ENCODE measurements at regions not wholly inside any gene's neighbourhood (a gene's known extent, or its start where the extent isn't known, plus 50 kb on each side); places are given as distances from the start of the nearest gene placed in this dataset.

GRCh38 chr4:15231265-15232091 is 196.4 kb upstream of the C1QTNF7 start:
- DNase-seq (ENCODE audit: low read depth, low spot score) (peak; percentile 16), FAIRE-seq (peak; percentile 61), ATAC-seq (peak; percentile 97)
- ChIA-PET CTCF (interaction anchor here (1.0 to 5.1 kb wide), 7 partner anchors 11 to 1577 kb away, joined by 3 to 41 read pairs (median 4); no protein-coding TSS in a partner anchor), SMC1A (ENCODE audit: uncharacterized antibody, unreplicated experiment) (interaction anchor here (0.7 to 2.5 kb wide), 5 partner anchors 22 to 226 kb away, joined by 3 to 10 read pairs (median 4); no protein-coding TSS in a partner anchor), POLR2A (no interaction called here), RAD21 (ENCODE audit: unreplicated experiment) (interaction anchor here (0.7 to 1.5 kb wide), 2 partner anchors 165 to 226 kb away, joined by 4 to 6 read pairs; no protein-coding TSS in a partner anchor)
- Histone ChIP-seq H3K9ac (ENCODE audit: control insufficient read depth, insufficient read depth, low read length) (no peak overlapping the region), H2AFZ (ENCODE audit: control insufficient read depth, low read depth, low read length) (no peak overlapping the region), H3K4me2 (ENCODE audit: control insufficient read depth, insufficient read depth) (no peak overlapping the region), H4K20me1 (ENCODE audit: control insufficient read depth, insufficient read depth) (no peaks in the 10 kb centered on the region), H3K27ac (ENCODE audit: control insufficient read depth, insufficient read depth) (no peak overlapping the region), H3K9me3 (replicated peaks; ENCODE audit: control insufficient read depth, insufficient read depth, low read length) (no peaks in the 10 kb centered on the region), H3K4me3 (no peak overlapping the region), H3K4me1 (ENCODE audit: control insufficient read depth, insufficient read depth, low read length) (peaks cover 11% of the 10 kb centered on the region), H3K36me3 (ENCODE audit: control insufficient read depth in 2 of 2, insufficient read depth in 2 of 2, low read length in 1 of 2) (no peaks in the 10 kb centered on the region), H3K79me2 (ENCODE audit: control insufficient read depth, insufficient read depth, low read length) (no peaks in the 10 kb centered on the region), H3K27me3 (replicated peaks in 1 of 2; ENCODE audit: control insufficient read depth in 2 of 2, insufficient read depth in 2 of 2, low read length in 1 of 2) (no peaks in the 10 kb centered on the region; a peak in 1 of 4 replicates)
- in situ Hi-C loops (cut with MboI), result loop anchor here (5.0 to 25.0 kb wide), 2 partner anchors 226 to 731 kb away; partner anchors contain the start of gene FGFBP2
- 57% methylated on average over 8 of the region's 8 CpGs for WGBS (ENCODE audit: insufficient coverage, insufficient replicate concordance, low lambda C conversion rate, missing lambda C conversion rate)
- intact Hi-C loops (cut with micrococcal nuclease; ENCODE audit: unreplicated experiment), result loop anchor here (1.0 to 10.0 kb wide), 5 partner anchors 165 to 1575 kb away; no protein-coding TSS in a partner anchor
- no TSS peak for BruUV-seq (replicated peaks)
- peak; percentile 34; the same call in 1 of the 2 replicates for TF ChIP-seq RUNX3 (IDR thresholded peaks at IDR 0.05; ENCODE audit: low read length)
- TF ChIP-seq FOS (IDR thresholded peaks at IDR 0.05; ENCODE audit: borderline replicate concordance, extremely low read depth, insufficient read length), result no peak
- TF ChIP-seq, protein P1, sequence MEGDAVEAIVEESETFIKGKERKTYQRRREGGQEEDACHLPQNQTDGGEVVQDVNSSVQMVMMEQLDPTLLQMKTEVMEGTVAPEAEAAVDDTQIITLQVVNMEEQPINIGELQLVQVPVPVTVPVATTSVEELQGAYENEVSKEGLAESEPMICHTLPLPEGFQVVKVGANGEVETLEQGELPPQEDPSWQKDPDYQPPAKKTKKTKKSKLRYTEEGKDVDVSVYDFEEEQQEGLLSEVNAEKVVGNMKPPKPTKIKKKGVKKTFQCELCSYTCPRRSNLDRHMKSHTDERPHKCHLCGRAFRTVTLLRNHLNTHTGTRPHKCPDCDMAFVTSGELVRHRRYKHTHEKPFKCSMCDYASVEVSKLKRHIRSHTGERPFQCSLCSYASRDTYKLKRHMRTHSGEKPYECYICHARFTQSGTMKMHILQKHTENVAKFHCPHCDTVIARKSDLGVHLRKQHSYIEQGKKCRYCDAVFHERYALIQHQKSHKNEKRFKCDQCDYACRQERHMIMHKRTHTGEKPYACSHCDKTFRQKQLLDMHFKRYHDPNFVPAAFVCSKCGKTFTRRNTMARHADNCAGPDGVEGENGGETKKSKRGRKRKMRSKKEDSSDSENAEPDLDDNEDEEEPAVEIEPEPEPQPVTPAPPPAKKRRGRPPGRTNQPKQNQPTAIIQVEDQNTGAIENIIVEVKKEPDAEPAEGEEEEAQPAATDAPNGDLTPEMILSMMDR (IDR thresholded peaks at IDR 0.05 in 2 of 3, conservative IDR thresholded peaks at IDR 0.05 in 1 of 3; ENCODE audit: control insufficient read depth in 2 of 3, extremely low read depth in 1 of 3, insufficient read depth in 1 of 3, low read depth in 3 of 3, low read length in 3 of 3), result peak; percentile 67 to 78 (median 69)
- peak; percentile 77 for TF ChIP-seq ZBTB40 (IDR thresholded peaks at IDR 0.05; ENCODE audit: borderline replicate concordance)
- TF ChIP-seq MTA3 (IDR thresholded peaks at IDR 0.05; ENCODE audit: borderline replicate concordance, low read length), result no peak
- no peak for TF ChIP-seq WRNIP1 (IDR thresholded peaks at IDR 0.05; ENCODE audit: borderline replicate concordance, low read depth, low read length)
- peak; percentile 71 for TF ChIP-seq SMC3 (IDR thresholded peaks at IDR 0.05; ENCODE audit: borderline replicate concordance, low read length)
- TF ChIP-seq RAD21 (IDR thresholded peaks at IDR 0.05; ENCODE audit: insufficient read depth, low read depth, low read length), result peak; percentile 71
- peak; percentile 50; the same call in 1 of the 2 replicates for TF ChIP-seq YY1 (IDR thresholded peaks at IDR 0.05; ENCODE audit: low read depth, low read length)
- TF ChIP-seq CREM (IDR thresholded peaks at IDR 0.05; ENCODE audit: low read depth), result no peak
